UCSD-AML1 (cell line): ENCODE measurements at regions not wholly inside any gene's neighbourhood (a gene's known extent, or its start where the extent isn't known, plus 50 kb on each side); places are given as distances from the start of the nearest gene placed in this dataset.

ENCODE experiments used
- DNase-seq: peaks from one replicate; lab custom pipeline; 2025; ENCODE audit not compliant: unreplicated experiment; lab: John Stamatoyannopoulos, UW

- DNase-seq: no peak
Measured at GRCh38 chr11:45523760-45524159, 141.7 kb downstream of the CHST1 start.

GRCh38 chr11:45518833-45519535 is 146.4 kb downstream of the CHST1 start:
- no peak for DNase-seq

- DNase-seq: no peak
Measured at GRCh38 chr11:45518141-45518832, 147.1 kb downstream of the CHST1 start.

- DNase-seq: no peak
Measured at GRCh38 chr11:45517171-45517770, 148.2 kb downstream of the CHST1 start.

- no peak for DNase-seq
Measured at GRCh38 chr11:45513821-45514340, 151.5 kb downstream of the CHST1 start.

- no peak for DNase-seq
Measured at GRCh38 chr11:45512471-45513148, 152.8 kb downstream of the CHST1 start.

- no peak for DNase-seq
Measured at GRCh38 chr11:45511566-45511965, 153.9 kb downstream of the CHST1 start.

GRCh38 chr11:45507916-45508315 is 157.5 kb downstream of the CHST1 start:
- no peak for DNase-seq

GRCh38 chr11:45503311-45503710 is 162.1 kb downstream of the CHST1 start:
- DNase-seq: no peak

- no peak for DNase-seq
Measured at GRCh38 chr11:45502226-45502545, 163.2 kb downstream of the CHST1 start.

GRCh38 chr11:45501392-45502225 is 163.8 kb downstream of the CHST1 start:
- no peak for DNase-seq

GRCh38 chr11:45500451-45500850 is 165.0 kb downstream of the CHST1 start:
- DNase-seq: no peak

- no peak for DNase-seq
Measured at GRCh38 chr11:45494738-45495137, 170.7 kb downstream of the CHST1 start.

GRCh38 chr11:45489281-45489905 is 176.0 kb downstream of the CHST1 start:
- no peak for DNase-seq

GRCh38 chr11:45486461-45486860 is 179.0 kb downstream of the CHST1 start:
- no peak for DNase-seq

- no peak for DNase-seq
Measured at GRCh38 chr11:45485070-45485707, 180.2 kb downstream of the CHST1 start.

GRCh38 chr11:45484326-45484883 is 181.0 kb downstream of the CHST1 start:
- no peak for DNase-seq

- DNase-seq: no peak
Measured at GRCh38 chr11:45483416-45483815, 182.0 kb downstream of the CHST1 start.

- no peak for DNase-seq
Measured at GRCh38 chr11:45482331-45482730, 183.1 kb downstream of the CHST1 start.

GRCh38 chr11:45481026-45481425 is 184.4 kb downstream of the CHST1 start:
- DNase-seq: no peak
